ENCODE measurements at regions not wholly inside any gene's neighbourhood (a gene's known extent, or its start where the extent isn't known, plus 50 kb on each side); places are given as distances from the start of the nearest gene placed in this dataset.

- Histone ChIP-seq H3K36me3 (no peaks in the 10 kb centered on the region), H3K27ac (replicated peaks in 1 of 4) (no peak overlapping the region), H3K4me3 (no peak overlapping the region), H3K4me1 (no peaks in the 10 kb centered on the region), H3K9me3 (peaks cover 0 to 13% (median 5%) of the 10 kb centered on the region in 4 donors), H3K27me3 (no peaks in the 10 kb centered on the region)
- TF ChIP-seq POLR2AphosphoS5 (IDR thresholded peaks at IDR 0.05) (no peak), CTCF (IDR thresholded peaks at IDR 0.05) (no peak), EP300 (IDR thresholded peaks at IDR 0.05) (no peak), POLR2A (IDR thresholded peaks at IDR 0.05; ENCODE audit: low read depth) (no peak)
- intact Hi-C loops (cut with DNase I): no loop called here
- 65% methylated on average over 5 of the region's 5 CpGs for WGBS
- no peak for DNase-seq (ENCODE audit: extremely low spot score)
These were observed 131.7 kb upstream of the ISX start for GRCh38 chr22:34934261-34934660.

- WGBS: 74% methylated on average over 2 of the region's 2 CpGs
- no peak for TF ChIP-seq POLR2A (IDR thresholded peaks at IDR 0.05; ENCODE audit: low read depth)
- no peak for TF ChIP-seq POLR2AphosphoS5 (IDR thresholded peaks at IDR 0.05)
- no peak for TF ChIP-seq EP300 (IDR thresholded peaks at IDR 0.05)
- TF ChIP-seq CTCF (IDR thresholded peaks at IDR 0.05): no peak
- no peaks in the 10 kb centered on the region for H3K36me3 ChIP-seq
- H3K27me3 ChIP-seq: peaks cover 0 to 7% (median 0%) of the 10 kb centered on the region in 4 donors
- DNase-seq (ENCODE audit: extremely low spot score): no peak
- intact Hi-C loops (cut with DNase I): no loop called here
- H3K9me3 ChIP-seq: peaks cover 0 to 13% (median 5%) of the 10 kb centered on the region in 4 donors
- no peaks in the 10 kb centered on the region for H3K4me1 ChIP-seq
- no peak overlapping the region for H3K4me3 ChIP-seq
- H3K27ac ChIP-seq (replicated peaks in 1 of 4): no peak overlapping the region
These were observed 122.1 kb upstream of the ISX start for GRCh38 chr22:34943830-34944229.

DNA sequence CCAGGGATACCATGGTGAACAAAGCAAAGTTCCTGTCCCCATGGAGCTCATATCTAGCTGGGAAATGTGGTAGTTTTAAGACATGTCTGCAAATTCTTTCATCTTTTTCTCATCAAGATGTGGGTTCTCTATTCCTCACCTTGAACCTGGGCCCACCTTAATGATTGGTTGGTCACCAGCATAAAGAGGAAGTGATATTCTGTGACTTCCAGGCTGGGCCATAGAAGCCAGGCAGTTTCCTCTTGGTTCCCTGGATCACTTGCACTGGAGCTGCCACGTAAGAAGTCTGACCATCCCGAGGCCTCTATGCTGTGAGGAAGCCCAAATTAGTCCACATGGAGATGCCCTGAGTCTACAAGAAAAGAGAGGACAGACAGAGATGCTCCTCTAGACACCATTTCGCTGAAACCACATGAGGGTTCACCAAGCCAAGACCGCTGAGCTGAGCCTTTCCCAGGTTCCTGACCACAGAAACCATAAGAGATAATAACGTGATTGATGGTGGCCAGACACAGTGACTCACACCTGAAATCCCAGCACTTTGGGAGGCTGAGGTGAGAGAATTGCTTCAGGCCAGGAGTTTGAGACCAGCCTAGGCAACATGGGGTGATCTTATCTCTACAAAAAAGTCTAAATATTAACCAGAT lies 119.5 kb upstream of the ISX start:
- no peak for DNase-seq (ENCODE audit: extremely low spot score)
- Histone ChIP-seq H3K4me3 (no peak overlapping the region), H3K9me3 (peaks cover 0 to 5% (median 1%) of the 10 kb centered on the region in 4 donors), H3K4me1 (no peaks in the 10 kb centered on the region), H3K36me3 (no peaks in the 10 kb centered on the region), H3K27me3 (peaks cover 0 to 9% (median 0%) of the 10 kb centered on the region in 4 donors), H3K27ac (replicated peaks in 1 of 4) (no peak overlapping the region)
- intact Hi-C loops (cut with DNase I): no loop called here
- TF ChIP-seq EP300 (IDR thresholded peaks at IDR 0.05) (no peak), POLR2A (IDR thresholded peaks at IDR 0.05; ENCODE audit: low read depth) (no peak), POLR2AphosphoS5 (IDR thresholded peaks at IDR 0.05) (no peak), CTCF (IDR thresholded peaks at IDR 0.05) (no peak)
- WGBS: 70% methylated on average over 5 of the region's 5 CpGs

DNA sequence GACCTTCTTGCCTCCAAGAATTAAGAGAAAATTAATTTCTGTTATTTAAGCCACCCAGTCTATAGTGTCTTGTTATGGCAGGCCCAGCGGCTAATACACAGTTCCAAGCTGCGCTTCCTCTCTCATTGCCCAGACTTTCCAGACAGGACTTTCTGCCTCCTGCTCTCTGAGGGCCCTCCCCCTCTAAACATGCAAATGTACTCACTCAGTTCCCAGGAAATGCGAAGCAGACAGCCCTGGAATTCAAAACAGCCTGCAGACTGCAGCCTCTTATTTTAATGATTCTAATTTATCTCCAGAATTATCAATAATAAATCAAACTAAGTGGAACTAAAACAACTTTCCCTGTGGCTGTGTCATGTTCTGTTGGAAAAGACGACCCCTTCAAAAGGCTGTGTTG lies 115.5 kb upstream of the ISX start:
- H3K27ac ChIP-seq (replicated peaks in 1 of 4): no peak overlapping the region
- H3K36me3 ChIP-seq: no peaks in the 10 kb centered on the region
- H3K4me3 ChIP-seq: no peak overlapping the region
- H3K4me1 ChIP-seq: no peaks in the 10 kb centered on the region
- intact Hi-C loops (cut with DNase I): no loop called here
- H3K9me3 ChIP-seq: no peaks in the 10 kb centered on the region
- WGBS: 22% methylated on average over 4 of the region's 4 CpGs
- DNase-seq (ENCODE audit: extremely low spot score): no peak
- H3K27me3 ChIP-seq: peaks cover 0 to 5% (median 0%) of the 10 kb centered on the region in 4 donors
- TF ChIP-seq EP300 (IDR thresholded peaks at IDR 0.05) (no peak), POLR2A (IDR thresholded peaks at IDR 0.05; ENCODE audit: low read depth) (no peak), POLR2AphosphoS5 (IDR thresholded peaks at IDR 0.05) (no peak), CTCF (IDR thresholded peaks at IDR 0.05) (no peak)

DNA sequence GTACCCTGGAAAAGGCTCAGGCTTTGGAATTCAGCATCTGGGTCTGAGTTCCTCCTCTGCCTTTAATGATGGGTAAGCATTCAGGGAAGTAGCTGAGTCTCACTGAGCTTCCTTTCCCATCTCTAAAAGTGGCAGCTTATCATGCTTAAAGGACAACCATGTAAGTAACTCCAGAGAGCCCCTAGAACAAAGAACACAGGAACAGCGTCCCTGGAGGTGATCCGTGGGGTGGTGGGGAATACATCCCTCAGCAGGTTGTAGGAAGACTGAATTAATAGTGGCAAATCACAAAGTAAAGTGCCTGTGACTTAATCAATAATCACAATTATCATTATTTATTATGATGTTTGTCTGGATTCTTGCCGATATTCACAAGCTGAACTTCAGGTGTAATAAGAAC lies 114.7 kb upstream of the ISX start:
- no peak for DNase-seq (ENCODE audit: extremely low spot score)
- no peaks in the 10 kb centered on the region for H3K9me3 ChIP-seq
- peaks cover 0 to 5% (median 0%) of the 10 kb centered on the region in 4 donors for H3K27me3 ChIP-seq
- intact Hi-C loops (cut with DNase I): no loop called here
- no peaks in the 10 kb centered on the region for H3K36me3 ChIP-seq
- H3K4me3 ChIP-seq: no peak overlapping the region
- TF ChIP-seq CTCF (IDR thresholded peaks at IDR 0.05) (no peak), POLR2AphosphoS5 (IDR thresholded peaks at IDR 0.05) (no peak), POLR2A (IDR thresholded peaks at IDR 0.05; ENCODE audit: low read depth) (no peak), EP300 (IDR thresholded peaks at IDR 0.05) (no peak)
- 69% methylated on average over 3 of the region's 3 CpGs for WGBS
- H3K4me1 ChIP-seq: no peaks in the 10 kb centered on the region
- H3K27ac ChIP-seq (replicated peaks in 1 of 4): no peak overlapping the region
